HG02943 (cell line): ENCODE measurements at regions not wholly inside any gene's neighbourhood (a gene's known extent, or its start where the extent isn't known, plus 50 kb on each side); places are given as distances from the start of the nearest gene placed in this dataset.
"Not testable (repeated sequence)": the region's sequence is repeated elsewhere in the genome, so short reads cannot be mapped to it uniquely, and the experiment has no call there.

Source experiments
- ATAC-seq: cut with Tn5 transposase; IDR thresholded peaks from one replicate; pipeline ENCODE4 v1.9.1; 2021; ENCODE audit warnings: mild to moderate bottlenecking, low read depth, moderate library complexity; ENCODE audit not compliant: unreplicated experiment

DNA sequence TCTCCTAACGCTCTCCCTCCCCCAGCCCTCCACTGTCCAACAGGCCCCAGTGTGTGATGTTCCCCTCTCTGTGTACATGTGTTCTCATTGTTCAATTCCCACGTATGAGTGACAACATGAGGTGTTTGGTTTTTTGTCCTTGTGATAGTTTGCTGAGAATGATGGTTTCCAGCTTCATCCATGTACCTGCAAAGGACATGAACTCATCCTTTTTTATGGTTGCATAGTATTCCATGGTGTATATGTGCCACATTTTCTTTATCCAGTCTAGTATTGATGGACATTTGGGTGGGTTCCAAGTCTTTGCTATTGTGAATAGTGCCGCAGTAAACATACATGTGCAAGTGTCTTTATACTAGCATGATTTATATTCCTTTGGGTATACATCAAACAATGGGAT lies 347.4 kb downstream of the MAGEE1 start:
- ATAC-seq, result not testable (repeated sequence)

DNA sequence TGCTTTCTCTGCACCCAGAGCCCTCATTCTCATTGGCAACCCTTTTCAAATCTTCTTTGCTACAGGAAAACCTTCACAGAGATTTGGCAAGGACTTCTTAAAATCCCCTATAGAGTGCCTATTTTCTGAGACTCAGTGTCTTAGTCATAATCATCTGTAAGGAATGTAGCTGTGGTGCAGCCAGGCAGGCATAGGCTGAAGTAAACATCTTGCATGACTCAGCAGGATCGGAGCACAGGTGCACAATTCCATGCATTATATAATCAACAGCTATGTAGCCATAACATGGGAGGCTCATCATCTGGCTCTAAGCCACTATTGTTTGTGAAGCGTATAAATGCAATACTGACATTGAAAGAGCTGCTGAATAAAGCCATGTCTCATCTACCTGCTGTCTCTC lies 368.8 kb downstream of the MAGEE1 start:
- no peak for ATAC-seq

DNA sequence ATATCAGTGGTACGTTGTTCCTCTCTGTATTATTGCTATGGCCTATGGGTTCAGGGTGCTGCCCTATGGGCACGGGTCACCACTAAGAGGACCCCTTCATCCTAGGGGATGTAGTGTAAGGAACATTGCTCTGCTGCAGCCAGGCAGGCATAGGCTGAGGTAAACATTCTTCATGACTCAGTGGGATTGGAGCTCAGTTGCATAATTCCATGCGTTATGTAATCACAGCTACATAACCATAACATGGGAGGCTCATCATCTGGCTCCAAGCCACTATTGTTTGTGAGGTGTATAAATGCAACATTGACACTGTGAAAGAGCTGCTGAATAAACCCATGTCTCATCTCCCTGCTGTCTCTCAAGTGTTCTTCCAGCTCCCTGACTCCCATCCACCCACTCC lies 375.2 kb downstream of the MAGEE1 start:
- ATAC-seq, result no peak

DNA sequence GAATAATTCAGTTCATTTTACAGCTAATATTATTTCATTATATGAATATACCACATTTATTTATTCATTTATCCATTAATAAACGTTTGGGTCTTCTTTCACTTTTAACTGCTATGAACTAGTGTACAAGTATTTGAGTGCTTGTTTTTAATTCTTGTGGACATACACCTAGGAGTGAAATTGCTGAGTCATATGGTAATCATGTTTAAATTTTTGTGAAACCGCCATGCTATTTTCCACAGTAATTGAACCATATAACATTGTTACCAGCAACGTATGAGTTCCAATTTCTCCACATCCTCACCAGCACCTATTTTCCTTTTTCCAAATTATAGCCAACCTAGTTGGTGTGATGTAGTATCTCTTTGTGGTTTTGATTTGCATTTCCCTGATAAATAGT lies 388.2 kb downstream of the MAGEE1 start:
- ATAC-seq, result no peak

DNA sequence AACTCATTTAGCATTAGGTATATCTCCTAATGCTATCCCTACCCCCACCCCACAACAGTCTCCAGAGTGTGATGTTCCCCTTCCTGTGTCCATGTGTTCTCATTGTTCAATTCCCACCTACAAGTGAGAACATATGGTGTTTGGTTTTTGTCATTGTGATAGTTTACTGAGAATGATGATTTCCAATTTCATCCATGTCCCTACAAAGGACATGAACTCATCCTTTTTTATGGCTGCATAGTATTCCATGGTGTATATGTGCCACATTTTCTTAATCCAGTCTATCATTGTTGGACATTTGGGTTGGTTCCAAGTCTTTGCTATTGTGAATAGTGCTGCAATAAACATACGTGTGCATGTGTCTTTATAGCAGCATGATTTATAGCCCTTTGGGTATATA lies 389.8 kb downstream of the MAGEE1 start:
- not testable (repeated sequence) for ATAC-seq

DNA sequence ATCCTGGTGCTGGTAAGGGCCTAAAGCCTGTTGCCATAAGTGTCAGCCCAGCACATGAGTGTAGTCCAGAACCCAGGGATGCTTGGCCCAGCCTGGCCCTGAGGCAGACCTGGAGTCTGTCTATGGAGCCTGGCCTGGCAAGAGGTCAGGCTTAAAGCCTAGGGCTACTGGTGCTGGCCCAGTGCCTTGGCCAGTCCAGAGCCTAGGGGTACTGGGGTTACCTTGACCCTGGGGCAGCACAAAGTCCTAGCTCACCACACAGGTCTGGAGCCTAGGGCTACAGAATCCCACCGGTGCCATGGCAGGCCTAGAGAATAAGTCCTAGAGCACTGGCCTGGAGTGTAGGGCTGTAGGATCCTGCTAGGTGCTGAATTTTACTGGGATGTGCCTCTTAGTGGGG lies 393.8 kb downstream of the MAGEE1 start:
- ATAC-seq, result no peak

DNA sequence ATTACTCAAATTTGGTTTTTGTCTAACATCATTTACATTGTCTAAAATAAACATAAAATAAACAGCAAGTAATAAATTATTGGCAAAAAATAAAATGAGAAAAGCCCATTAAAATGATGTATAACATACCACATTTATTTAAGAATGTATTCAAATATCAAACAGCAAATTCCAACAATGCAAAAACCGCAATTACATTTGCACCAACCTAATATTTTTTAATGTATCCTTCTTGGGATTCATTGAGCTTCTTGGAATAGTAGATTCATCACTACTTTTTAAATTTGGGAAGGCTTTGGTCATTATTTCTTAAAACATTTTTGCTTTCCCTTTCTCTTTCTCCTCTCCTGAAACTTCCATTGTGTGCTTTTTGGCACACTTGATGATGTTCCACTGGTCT lies 400.2 kb downstream of the MAGEE1 start:
- no peak for ATAC-seq

DNA sequence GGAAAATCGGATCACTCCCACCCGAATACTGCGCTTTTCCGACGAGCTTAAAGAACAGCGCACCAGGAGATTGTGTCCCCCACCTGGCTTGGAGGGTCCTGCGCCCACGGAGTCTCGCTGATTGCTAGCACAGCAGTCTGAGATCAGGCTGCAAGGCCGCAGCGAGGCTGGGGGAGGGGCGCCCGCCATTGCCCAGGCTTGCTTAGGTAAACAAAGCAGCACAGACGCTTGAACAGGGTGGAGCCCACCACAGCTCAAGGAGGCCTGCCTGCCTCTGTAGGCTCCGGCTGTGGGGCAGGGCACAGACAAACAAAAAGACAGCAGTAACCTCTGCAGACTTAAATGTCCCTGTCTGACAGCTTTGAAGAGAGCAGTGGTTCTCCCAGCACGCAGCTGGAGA lies 413.4 kb downstream of the MAGEE1 start:
- ATAC-seq, result not testable (repeated sequence)

DNA sequence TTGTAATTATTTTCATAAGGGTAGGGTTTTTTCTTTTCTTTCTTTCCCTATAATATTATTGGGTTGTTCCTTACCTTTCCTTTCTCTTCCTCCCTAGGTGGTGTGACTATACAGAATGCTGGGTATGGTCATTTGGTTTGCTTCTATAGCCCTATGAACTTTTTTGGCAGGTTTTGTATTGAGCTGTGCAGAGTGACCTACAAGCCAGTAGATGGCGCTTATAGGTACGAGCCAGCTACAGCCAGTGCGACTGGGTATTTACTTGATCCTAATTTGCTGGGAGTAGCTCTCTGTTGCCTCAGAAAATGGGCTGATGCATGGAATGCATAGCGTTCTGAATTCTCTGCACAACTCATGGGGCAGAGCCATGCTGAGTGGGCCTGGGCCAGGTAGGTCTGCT lies 423.3 kb downstream of the MAGEE1 start:
- ATAC-seq, result no peak

DNA sequence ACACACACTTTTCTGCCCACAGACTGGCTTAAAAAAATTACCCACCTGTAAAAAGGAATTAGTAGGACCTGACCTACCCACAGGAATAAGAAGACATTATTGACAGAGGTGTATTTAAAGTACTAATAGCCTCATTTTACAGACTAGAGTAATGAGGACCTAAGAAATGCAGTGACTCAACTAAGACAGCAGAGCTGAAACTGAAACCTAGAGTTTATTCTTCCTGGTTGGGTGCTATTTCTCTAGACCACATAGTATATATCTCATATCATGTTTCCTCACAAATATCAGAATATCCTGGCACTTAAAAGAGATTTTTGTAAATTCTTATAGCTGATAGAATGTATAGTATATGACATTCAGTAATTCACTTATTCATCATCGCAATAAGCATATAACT lies 435.0 kb downstream of the MAGEE1 start:
- no peak for ATAC-seq

DNA sequence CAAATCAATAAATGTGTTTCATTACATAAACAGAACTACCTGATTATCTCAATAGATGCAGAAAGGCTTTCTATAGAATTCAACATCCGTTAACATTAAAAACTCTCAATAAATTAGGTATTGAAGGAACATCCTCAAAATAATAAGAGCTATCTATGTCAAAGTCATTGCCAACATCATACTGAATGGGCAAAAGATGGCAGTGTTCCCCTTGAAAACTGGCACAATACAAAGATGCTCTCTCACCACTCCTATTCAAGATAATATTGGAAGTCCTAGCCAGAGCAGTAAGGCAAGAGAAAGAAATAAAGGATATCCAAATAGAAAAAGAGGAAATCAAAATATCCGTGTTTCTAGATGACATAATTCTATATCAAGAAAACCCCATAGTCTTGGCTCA lies 466.4 kb downstream of the MAGEE1 start:
- no peak for ATAC-seq

DNA sequence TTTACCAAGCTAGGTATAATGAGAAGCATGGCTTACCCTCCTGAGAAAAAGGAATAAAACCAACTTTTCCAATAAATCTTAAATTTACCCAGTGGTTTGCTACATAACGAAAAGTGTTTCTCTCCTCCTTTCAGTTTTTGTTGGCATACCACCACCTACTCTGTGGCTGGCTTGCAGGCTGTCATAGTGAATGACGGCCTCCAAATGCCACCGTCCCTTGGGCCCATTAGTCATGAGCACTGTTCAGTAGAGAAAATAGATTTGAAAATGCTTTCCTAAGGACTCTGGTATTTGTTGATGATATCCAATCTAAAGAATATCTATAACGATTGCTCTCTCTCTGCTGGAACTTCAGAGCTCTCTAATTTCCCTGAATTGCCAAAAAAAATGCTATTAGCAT lies 488.3 kb downstream of the MAGEE1 start:
- no peak for ATAC-seq

DNA sequence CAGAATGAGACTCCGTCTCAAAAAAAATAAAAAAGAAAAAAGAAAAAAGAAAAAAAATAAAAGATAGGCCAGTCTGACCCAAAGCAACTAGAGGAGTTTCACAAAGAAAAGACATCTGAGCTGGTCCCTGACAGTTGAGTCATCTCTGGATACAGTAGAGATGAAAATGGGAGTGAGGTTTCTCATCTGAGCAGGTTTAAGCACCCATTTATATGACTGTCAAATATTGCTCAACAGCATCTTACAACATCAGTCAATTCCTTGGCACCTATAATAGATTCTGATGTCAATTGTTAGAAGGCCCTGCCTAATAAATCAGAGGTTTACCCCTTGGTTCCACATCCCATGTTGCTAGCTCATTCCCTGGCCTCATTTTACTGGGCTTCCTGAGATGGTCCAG lies 490.5 kb downstream of the MAGEE1 start:
- ATAC-seq, result no peak

DNA sequence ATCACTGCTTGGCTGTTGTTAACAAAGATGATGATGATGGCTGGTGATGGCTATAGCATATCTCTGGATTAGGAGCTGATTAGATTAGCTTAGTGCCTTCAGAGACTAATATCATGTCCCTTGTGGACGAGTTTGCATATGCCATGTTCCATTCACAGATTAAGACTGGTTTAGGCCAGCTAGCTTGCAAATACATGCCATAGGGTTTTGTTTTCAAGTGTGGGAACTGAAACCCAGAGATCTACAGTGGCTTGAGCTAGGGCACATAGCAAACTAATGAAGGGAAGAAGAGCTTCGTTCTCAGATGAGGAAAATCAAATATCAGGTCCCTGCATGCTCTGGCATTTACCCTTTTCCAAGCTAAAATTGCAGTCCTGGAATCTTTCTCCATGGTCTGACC lies 492.3 kb downstream of the MAGEE1 start:
- ATAC-seq, result no peak

DNA sequence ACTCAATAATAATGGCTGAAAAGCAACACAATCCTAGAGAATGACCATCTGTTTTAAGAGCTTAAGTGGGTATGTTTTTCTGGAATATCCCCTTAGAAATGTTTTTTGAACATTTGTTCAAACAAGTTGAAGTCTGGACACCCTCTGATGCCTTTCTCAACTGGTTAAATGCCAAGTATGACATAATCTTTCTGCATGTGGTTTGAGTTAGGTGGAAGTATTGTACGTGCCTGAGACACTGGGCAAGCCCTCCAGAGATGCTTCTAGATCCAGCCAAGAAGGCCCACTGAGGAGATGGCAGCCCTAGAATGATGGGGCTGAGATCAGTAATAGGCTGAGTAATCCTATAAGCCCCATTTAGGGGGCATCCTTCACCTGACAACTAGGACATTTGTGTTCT lies 493.1 kb downstream of the MAGEE1 start:
- no peak for ATAC-seq

DNA sequence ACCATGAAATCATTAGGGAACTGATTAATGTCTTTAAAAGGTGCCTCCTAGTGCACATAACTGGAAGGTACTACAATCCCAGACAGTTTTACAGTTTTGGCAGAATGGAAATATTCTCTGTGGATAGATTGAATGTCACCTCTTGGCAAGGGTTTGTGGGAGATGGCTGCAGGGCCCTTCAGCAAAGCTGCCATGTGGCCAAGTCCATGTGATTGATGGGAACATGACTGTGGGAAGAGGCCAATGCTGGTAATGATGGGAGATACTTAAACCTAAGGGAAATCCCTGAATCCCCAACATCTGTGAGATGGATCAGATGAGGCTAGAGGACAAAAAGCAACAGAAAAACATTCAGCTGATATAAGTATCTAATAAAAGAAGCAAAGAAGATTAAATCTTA lies 493.7 kb downstream of the MAGEE1 start:
- ATAC-seq, result no peak

DNA sequence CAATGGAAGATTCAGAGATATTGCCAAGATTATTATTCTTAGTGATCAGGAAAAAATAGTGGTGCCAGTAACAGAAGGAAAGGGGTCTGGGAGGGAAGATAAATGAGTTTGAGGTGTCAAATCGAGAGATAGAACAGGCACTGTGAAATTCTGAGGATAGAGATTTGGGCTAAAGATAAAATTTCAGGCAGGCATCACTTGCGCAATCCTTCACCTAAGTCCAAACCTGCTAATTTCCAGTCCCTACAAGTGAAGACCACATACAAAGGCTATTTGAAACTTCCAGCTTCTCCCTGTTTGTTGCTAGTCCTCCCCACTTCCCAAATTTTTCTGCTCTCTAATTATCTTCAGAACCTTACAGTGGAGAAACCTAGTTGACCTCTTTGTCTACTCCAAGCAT lies 494.6 kb downstream of the MAGEE1 start:
- no peak for ATAC-seq

DNA sequence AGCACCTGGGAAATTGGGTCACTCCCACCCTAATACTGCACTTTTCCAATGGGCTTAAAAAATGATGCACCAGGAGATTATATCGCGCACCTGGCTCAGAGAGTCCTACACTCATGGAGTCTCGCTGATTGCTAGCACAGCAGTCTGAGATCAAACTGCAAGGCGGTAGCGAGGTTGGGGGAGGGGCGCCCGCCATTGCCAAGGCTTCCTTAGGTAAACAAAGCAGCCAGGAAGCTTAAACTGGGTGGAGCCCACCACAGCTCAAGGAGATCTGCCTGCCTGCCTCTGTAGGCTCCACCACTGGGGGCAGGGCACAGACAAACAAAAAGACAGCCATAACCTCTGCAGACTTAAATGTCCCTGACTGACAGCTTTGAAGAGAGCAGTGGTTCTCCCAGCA lies 497.1 kb downstream of the MAGEE1 start:
- not testable (repeated sequence) for ATAC-seq

DNA sequence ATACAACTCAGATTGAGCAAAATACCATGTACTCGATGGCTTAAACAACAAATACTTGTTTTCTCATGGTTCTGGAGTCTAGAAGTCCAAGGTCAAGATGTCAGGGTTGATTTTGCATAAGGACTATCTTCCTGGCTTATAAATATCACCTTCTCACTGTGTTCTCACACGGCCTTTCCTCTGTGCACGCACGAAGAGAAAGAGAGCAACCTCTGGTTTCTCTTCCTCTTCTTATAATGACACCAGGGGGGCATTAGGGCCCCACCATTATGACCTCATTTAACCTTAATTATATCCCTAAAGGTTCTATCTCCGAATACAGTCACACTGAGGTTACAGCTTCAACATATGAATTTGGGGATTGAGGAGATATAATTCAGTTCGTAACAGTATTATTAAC lies 504.0 kb downstream of the MAGEE1 start:
- ATAC-seq, result no peak

DNA sequence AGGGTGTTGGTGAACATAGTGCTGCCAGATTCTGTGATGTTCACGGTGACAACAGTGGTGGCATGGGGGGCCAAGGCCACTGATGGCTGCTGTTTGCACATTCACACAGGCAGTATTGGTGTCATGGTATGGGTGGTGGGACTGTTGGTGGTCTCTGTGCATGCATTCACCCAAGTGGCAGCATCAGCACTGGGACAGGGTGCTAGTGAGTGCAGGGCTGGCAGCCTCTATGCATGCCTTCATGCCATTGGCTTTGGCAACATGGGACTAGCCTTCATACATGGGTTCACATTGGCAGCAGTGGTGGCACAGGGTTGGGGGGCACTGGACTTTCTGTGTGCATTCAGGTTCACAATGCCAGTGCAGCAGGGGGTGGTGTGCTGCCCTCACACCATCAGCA lies 489.7 kb upstream of the FGF16 start:
- ATAC-seq, result no peak

DNA sequence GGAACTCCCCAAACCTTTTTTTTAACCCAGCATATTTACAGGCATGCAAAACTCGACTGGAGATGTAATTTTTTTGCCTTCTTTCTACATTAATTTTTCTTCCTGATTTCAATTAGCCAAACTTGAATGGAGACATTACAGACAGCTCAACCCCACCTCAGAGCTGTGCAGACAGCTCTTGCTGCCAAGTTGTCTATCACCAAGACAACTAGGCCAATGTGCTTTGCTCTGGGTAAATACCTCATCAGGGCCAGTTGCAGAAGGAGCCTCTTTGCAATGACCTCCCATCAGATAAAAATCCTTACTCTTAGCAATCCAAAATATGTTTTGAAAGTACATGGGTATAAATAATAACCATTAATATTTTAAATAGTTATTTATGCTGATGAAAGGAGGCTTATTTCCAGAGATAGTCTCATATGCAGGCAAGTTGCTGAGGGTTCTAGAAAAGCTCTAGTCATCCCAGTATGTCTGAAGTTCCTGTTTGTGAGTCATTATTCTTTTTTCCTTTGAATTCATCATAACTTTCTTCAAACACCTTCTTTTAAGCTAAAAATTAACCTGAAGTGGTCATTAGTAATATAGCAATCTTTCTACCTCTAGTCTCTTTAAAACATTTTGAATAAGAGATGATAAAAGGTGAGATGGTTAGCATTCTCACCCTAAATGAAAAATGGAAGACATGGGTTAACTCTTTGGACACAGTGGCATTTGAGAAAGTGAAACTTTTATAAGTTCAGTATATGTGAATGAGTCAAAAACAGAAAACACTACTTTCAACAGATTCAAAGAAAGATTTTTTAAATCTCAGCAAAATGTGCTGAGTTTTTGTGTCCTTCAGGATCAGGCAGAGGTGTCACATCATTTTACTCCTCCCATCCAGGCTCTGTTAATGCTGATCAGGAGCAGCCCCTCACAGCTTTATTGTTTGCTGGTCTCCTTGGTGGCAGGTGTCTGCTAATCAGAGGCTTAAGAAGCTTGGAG lies 475.5 kb upstream of the FGF16 start:
- no peak for ATAC-seq

DNA sequence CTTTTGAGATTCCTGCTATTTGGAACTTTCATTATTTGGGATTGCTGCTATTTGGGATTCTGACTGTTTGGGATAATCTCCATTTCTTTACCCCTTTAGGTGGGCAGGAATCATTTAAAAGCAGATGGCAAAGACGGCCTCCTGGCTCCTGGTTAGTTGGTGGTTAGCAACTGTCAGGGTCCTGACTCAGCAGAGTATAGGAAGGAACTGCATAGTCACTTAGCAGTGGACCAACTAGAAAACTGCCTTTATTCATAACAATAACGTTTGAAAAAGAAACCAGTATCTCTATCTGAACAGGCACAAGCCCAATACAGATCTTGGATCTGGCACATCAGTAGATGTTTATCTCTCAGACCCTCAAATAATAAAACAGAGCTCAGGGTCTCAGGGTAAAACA lies 469.7 kb upstream of the FGF16 start:
- ATAC-seq, result no peak
